ENCODE measurements at regions not wholly inside any gene's neighbourhood (a gene's known extent, or its start where the extent isn't known, plus 50 kb on each side); places are given as distances from the start of the nearest gene placed in this dataset.

- Histone ChIP-seq H3K4me3 (ENCODE audit: low read length) (no peak overlapping the region), H4K20me1 (ENCODE audit: insufficient read depth) (no peaks in the 10 kb centered on the region), H3K4me2 (ENCODE audit: low read length) (no peak overlapping the region), H3K36me3 (ENCODE audit: insufficient read depth, low read length) (no peaks in the 10 kb centered on the region), H3K27me3 (ENCODE audit: insufficient read depth, low read depth, low read length) (no peaks in the 10 kb centered on the region), H3K9me2 (ENCODE audit: insufficient read depth, low read length) (no peaks in the 10 kb centered on the region), H3K9me3 (ENCODE audit: low read length) (no peaks in the 10 kb centered on the region), H3K27ac (ENCODE audit: low read length) (no peak overlapping the region), H3K9ac (ENCODE audit: low read length) (no peak overlapping the region), H3F3A (ENCODE audit: insufficient read depth, low read length, poor library complexity, severe bottlenecking) (no peaks in the 10 kb centered on the region), H3K79me2 (replicated peaks; ENCODE audit: insufficient read depth, low read length) (no peaks in the 10 kb centered on the region), H2AFZ (ENCODE audit: low read depth, low read length) (no peak overlapping the region)
- TF ChIP-seq SMC3 (conservative IDR thresholded peaks at IDR 0.05; ENCODE audit: poor library complexity) (no peak), EZH2 (IDR thresholded peaks at IDR 0.05; ENCODE audit: borderline replicate concordance, insufficient read depth, low read length, poor library complexity, severe bottlenecking) (no peak), EP300 (conservative IDR thresholded peaks at IDR 0.05; ENCODE audit: poor library complexity, severe bottlenecking) (no peak), RAD21 (conservative IDR thresholded peaks at IDR 0.05) (no peak), REST (IDR thresholded peaks at IDR 0.05; ENCODE audit: borderline replicate concordance) (no peak), MXI1 (conservative IDR thresholded peaks at IDR 0.05; ENCODE audit: poor library complexity, severe bottlenecking) (no peak), CTCF (IDR thresholded peaks at IDR 0.05; ENCODE audit: poor library complexity, severe bottlenecking) (no peak), POLR2AphosphoS5 (IDR thresholded peaks at IDR 0.05) (no peak), TAF1 (IDR thresholded peaks at IDR 0.05; ENCODE audit: low read depth) (no peak)
These were observed 214.7 kb upstream of the SYT10 start for GRCh38 chr12:33654313-33654712.

GRCh38 chr12:33663000-33663654 lies 223.5 kb upstream of the SYT10 start:
- Histone ChIP-seq H3K79me2 (replicated peaks; ENCODE audit: insufficient read depth, low read length) (no peaks in the 10 kb centered on the region), H3K27me3 (ENCODE audit: insufficient read depth, low read depth, low read length) (no peaks in the 10 kb centered on the region), H3K36me3 (ENCODE audit: insufficient read depth, low read length) (no peaks in the 10 kb centered on the region), H3K9me3 (ENCODE audit: low read length) (no peaks in the 10 kb centered on the region), H3K4me3 (ENCODE audit: low read length) (no peak overlapping the region), H3K9me2 (ENCODE audit: insufficient read depth, low read length) (no peaks in the 10 kb centered on the region), H3F3A (ENCODE audit: insufficient read depth, low read length, poor library complexity, severe bottlenecking) (no peaks in the 10 kb centered on the region), H3K27ac (ENCODE audit: low read length) (no peak overlapping the region), H2AFZ (ENCODE audit: low read depth, low read length) (no peak overlapping the region), H3K4me2 (ENCODE audit: low read length) (no peak overlapping the region), H4K20me1 (ENCODE audit: insufficient read depth) (no peaks in the 10 kb centered on the region), H3K9ac (ENCODE audit: low read length) (no peak overlapping the region)
- TF ChIP-seq REST (IDR thresholded peaks at IDR 0.05; ENCODE audit: borderline replicate concordance) (no peak), TAF1 (IDR thresholded peaks at IDR 0.05; ENCODE audit: low read depth) (no peak), MXI1 (conservative IDR thresholded peaks at IDR 0.05; ENCODE audit: poor library complexity, severe bottlenecking) (no peak), SMC3 (conservative IDR thresholded peaks at IDR 0.05; ENCODE audit: poor library complexity) (no peak), CTCF (IDR thresholded peaks at IDR 0.05; ENCODE audit: poor library complexity, severe bottlenecking) (no peak), RAD21 (conservative IDR thresholded peaks at IDR 0.05) (no peak), EP300 (conservative IDR thresholded peaks at IDR 0.05; ENCODE audit: poor library complexity, severe bottlenecking) (no peak), POLR2AphosphoS5 (IDR thresholded peaks at IDR 0.05) (no peak), EZH2 (IDR thresholded peaks at IDR 0.05; ENCODE audit: borderline replicate concordance, insufficient read depth, low read length, poor library complexity, severe bottlenecking) (no peak)

Measured in neural cell (in vitro differentiated cells).